SK-N-SH treated with all-trans-retinoic acid at 6 μM for 48 hours (cell line): ENCODE measurements at regions not wholly inside any gene's neighbourhood (a gene's known extent, or its start where the extent isn't known, plus 50 kb on each side); places are given as distances from the start of the nearest gene placed in this dataset.

Source experiments
- ATAC-seq: fragments of 200-7000 bp; cut with Tn5 transposase; 3 replicates; pipeline ENCODE4 v1.9.1; 2020; ENCODE audit warnings: mild to moderate bottlenecking, moderate library complexity
- BACH2 ChIP-seq: fragments of 250-450 bp; sonication (Bioruptor Pico); IDR thresholded peaks from 2 replicates; pipeline ENCODE4 v1.9.0; 2021; ENCODE audit warnings: mild to moderate bottlenecking, borderline replicate concordance
- CSRNP3 ChIP-seq: fragments of 250-450 bp; sonication (Bioruptor Pico); IDR thresholded peaks from 2 replicates; pipeline ENCODE4 v1.5.1; 2021; ENCODE audit warnings: mild to moderate bottlenecking, moderate library complexity
- ESRRG ChIP-seq: fragments of 250-450 bp; sonication (Bioruptor Pico); IDR thresholded peaks from 2 replicates; pipeline ENCODE4 v1.6.1; 2021; ENCODE audit warnings: mild to moderate bottlenecking
- GLIS3 ChIP-seq: fragments of 250-450 bp; sonication (Bioruptor Pico); IDR thresholded peaks from 2 replicates; pipeline ENCODE4 v1.5.0; 2020; ENCODE audit warnings: mild to moderate bottlenecking, moderate library complexity
- ISL1 ChIP-seq: fragments of 250-450 bp; sonication (Bioruptor Pico); IDR thresholded peaks from 2 replicates; pipeline ENCODE4 v2.1.2; 2022; ENCODE audit warnings: mild to moderate bottlenecking, moderate library complexity
- OSR1 ChIP-seq: fragments of 250-450 bp; sonication (Bioruptor Pico); IDR thresholded peaks from 2 replicates; pipeline ENCODE4 v1.8.0; 2022; ENCODE audit warnings: moderate library complexity, mild to moderate bottlenecking, inconsistent platforms
- PPARA ChIP-seq: fragments of 250-450 bp; sonication (Bioruptor Pico); IDR thresholded peaks from 2 replicates; pipeline ENCODE4 v1.5.0; 2020; ENCODE audit warnings: mild to moderate bottlenecking, borderline replicate concordance
- RARB ChIP-seq: fragments of 250-450 bp; sonication (Bioruptor Pico); IDR thresholded peaks from 2 replicates; pipeline ENCODE4 v1.8.0; 2021; ENCODE audit warnings: mild to moderate bottlenecking, moderate library complexity
- SNAI2 ChIP-seq: fragments of 250-450 bp; sonication (Bioruptor Pico); IDR thresholded peaks from 2 replicates; pipeline ENCODE4 v1.5.0; 2020; ENCODE audit warnings: mild to moderate bottlenecking, moderate library complexity
- TCF4 ChIP-seq: fragments of 250-450 bp; sonication (Bioruptor Pico); IDR thresholded peaks from 2 replicates; pipeline ENCODE4 v1.8.0; 2021; ENCODE audit warnings: mild to moderate bottlenecking, moderate library complexity, borderline replicate concordance
- TOX ChIP-seq: fragments of 250-450 bp; sonication (Bioruptor Pico); IDR thresholded peaks from 2 replicates; pipeline ENCODE4 v1.8.0; 2021; ENCODE audit warnings: mild to moderate bottlenecking, moderate library complexity, borderline replicate concordance
- TSHZ2 ChIP-seq: fragments of 250-450 bp; sonication (Bioruptor Pico); IDR thresholded peaks from 2 replicates; pipeline ENCODE4 v1.5.0; 2020; ENCODE audit warnings: mild to moderate bottlenecking, moderate library complexity
- ZC3H10 ChIP-seq: fragments of 250-450 bp; sonication (Bioruptor Pico); IDR thresholded peaks from 2 replicates; pipeline ENCODE4 v1.5.1; 2021; ENCODE audit warnings: mild to moderate bottlenecking, moderate library complexity
- ZFP3 ChIP-seq: fragments of 250-450 bp; sonication (Bioruptor Pico); IDR thresholded peaks from 2 replicates; pipeline ENCODE4 v1.5.0; 2020; ENCODE audit warnings: mild to moderate bottlenecking, moderate library complexity
- ZFP30 ChIP-seq: fragments of 450-650 bp; formaldehyde crosslinking; IDR thresholded peaks from 2 replicates; pipeline ENCODE4 v1.5.0; 2022; ENCODE audit warnings: mild to moderate bottlenecking, moderate library complexity
- ZNF565 ChIP-seq: fragments of 450-650 bp; formaldehyde crosslinking; conservative IDR thresholded peaks from 2 replicates; pipeline ENCODE4 v1.5.0; 2020; ENCODE audit warnings: low read depth, mild to moderate bottlenecking, moderate library complexity
- ZNF70 ChIP-seq: fragments of 450-650 bp; formaldehyde crosslinking; IDR thresholded peaks from 2 replicates; pipeline ENCODE4 v1.5.0; 2020; ENCODE audit warnings: mild to moderate bottlenecking, moderate library complexity
- ZNF8 ChIP-seq: fragments of 450-650 bp; formaldehyde crosslinking; IDR thresholded peaks from 2 replicates; pipeline ENCODE4 v1.5.0; 2020; ENCODE audit warnings: mild to moderate bottlenecking, moderate library complexity
- TF ChIP-seq, protein P1 (sequence below): fragments of 250-450 bp; sonication (Bioruptor Pico); IDR thresholded peaks from 2 replicates; pipeline ENCODE4 v1.5.1; 2020; ENCODE audit warnings: low read depth, mild to moderate bottlenecking, moderate library complexity
- TF ChIP-seq, protein P2 (sequence below): fragments of 250-450 bp; sonication (Bioruptor Pico); IDR thresholded peaks from 2 replicates; pipeline ENCODE4 v1.8.0; 2021; ENCODE audit warnings: low read depth, mild to moderate bottlenecking, moderate library complexity, borderline replicate concordance

DNA sequence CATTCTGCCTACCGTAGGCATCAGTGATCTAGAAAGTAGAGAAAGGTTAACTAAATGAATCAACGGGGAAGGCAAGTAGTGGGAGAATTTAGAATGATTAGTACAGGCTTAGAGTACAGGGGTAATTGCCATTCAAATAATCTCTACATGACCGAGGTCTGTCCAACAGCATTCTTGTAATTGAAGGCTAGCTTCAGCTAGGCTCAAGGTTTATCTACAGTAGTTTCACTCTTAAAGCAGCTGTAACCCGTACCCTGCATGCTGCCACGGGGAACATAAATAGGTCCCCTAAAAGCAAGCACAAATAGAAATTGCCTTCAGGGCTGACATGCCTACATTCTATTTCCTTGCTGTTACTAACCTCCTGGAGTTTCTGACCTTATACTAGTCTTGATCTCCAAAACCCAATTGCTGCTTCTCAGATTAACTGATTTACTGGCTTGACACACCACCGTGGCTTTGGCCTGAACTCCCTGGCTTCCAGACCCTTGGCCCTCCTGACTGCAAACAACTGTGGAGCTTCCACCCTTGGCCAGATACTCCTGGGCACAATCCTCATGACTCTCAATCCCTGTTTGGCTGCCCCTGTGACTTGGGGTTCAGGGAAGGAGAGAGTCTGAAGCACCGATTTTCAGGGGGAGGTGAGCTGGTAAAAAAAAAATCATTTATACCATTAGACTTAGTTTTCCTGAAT is 242.1 kb upstream of the FOXN3 start:
- TF ChIP-seq BACH2 (CRISPR knock-in tag) (no peak), ZFP3 (no peak), TCF4 (no peak), PPARA (CRISPR knock-in tag) (no peak), TSHZ2 (CRISPR knock-in tag) (no peak), OSR1 (CRISPR knock-in tag) (no peak), CSRNP3 (CRISPR knock-in tag) (no peak), ISL1 (no peak), RARB (CRISPR knock-in tag) (no peak), ZNF565 (CRISPR knock-in tag) (no peak), ZFP30 (CRISPR knock-in tag) (no peak), TOX (CRISPR knock-in tag) (no peak), ZNF70 (CRISPR knock-in tag) (no peak), GLIS3 (CRISPR knock-in tag) (no peak), ZC3H10 (CRISPR knock-in tag) (no peak)
- TF ChIP-seq, protein P1, sequence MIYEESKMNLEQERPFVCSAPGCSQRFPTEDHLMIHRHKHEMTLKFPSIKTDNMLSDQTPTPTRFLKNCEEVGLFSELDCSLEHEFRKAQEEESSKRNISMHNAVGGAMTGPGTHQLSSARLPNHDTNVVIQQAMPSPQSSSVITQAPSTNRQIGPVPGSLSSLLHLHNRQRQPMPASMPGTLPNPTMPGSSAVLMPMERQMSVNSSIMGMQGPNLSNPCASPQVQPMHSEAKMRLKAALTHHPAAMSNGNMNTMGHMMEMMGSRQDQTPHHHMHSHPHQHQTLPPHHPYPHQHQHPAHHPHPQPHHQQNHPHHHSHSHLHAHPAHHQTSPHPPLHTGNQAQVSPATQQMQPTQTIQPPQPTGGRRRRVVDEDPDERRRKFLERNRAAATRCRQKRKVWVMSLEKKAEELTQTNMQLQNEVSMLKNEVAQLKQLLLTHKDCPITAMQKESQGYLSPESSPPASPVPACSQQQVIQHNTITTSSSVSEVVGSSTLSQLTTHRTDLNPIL (CRISPR knock-in tag) = no peak
- no peak; the same call in 2 of the 3 replicates for ATAC-seq

DNA sequence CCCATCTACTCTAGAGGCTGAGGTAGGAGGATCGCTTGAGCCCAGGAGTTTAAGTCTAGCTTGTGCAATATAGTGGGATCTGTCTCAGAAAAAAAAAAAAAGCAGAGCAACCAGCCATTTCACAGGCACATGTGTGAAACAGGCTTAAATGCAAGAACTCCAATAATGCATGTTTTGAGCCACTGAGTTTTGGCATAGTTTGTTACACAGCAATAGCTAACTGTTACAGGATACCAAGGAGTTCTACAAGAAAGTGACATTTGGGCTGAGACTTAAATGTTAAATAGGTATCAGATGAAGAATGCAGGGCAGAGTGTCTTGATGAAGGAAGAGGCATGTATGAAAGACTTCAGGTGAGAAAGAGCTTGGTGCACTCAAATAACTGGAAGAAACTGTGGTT is 240.0 kb upstream of the FOXN3 start:
- TF ChIP-seq ISL1 (no peak), GLIS3 (CRISPR knock-in tag) (no peak), PPARA (CRISPR knock-in tag) (no peak), ESRRG (CRISPR knock-in tag) (no peak), SNAI2 (CRISPR knock-in tag) (no peak), ZNF565 (CRISPR knock-in tag) (no peak), ZNF70 (CRISPR knock-in tag) (no peak), TOX (CRISPR knock-in tag) (no peak)

DNA sequence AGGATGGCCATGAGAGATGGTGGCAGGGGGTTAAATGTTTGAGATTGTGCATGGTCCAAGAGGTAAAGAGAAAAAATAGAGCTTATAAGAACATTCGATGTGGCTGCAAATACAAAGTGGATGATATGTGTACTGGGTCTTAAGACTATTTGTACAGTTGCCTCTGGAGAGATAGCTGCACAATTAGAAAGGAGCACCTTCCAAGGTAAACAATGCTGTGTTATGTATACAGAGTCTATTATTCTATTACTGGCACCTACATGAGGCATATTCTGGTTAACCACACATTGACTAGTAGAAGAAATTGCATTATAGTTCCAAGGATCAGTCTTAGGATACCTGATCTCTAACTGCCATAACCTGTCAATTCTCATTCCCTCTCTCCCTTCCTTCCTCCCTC is 238.0 kb upstream of the FOXN3 start:
- TF ChIP-seq, protein P2, sequence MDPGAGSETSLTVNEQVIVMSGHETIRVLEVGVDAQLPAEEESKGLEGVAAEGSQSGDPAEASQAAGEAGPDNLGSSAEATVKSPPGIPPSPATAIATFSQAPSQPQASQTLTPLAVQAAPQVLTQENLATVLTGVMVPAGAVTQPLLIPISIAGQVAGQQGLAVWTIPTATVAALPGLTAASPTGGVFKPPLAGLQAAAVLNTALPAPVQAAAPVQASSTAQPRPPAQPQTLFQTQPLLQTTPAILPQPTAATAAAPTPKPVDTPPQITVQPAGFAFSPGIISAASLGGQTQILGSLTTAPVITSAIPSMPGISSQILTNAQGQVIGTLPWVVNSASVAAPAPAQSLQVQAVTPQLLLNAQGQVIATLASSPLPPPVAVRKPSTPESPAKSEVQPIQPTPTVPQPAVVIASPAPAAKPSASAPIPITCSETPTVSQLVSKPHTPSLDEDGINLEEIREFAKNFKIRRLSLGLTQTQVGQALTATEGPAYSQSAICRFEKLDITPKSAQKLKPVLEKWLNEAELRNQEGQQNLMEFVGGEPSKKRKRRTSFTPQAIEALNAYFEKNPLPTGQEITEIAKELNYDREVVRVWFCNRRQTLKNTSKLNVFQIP = no peak
- TF ChIP-seq TCF4 = no peak
- TF ChIP-seq RARB (CRISPR knock-in tag) = no peak
- no peak for TF ChIP-seq ZFP3
- no peak for TF ChIP-seq ZNF70 (CRISPR knock-in tag)
- TF ChIP-seq ZNF8 (CRISPR knock-in tag) = no peak
- ATAC-seq = no peak

More for the DNA sequence above, 240.0 kb upstream of the FOXN3 start:
- no peak for ATAC-seq

GRCh38 chr14:89652352-89652751 is 235.3 kb upstream of the FOXN3 start:
- no peak for ATAC-seq
- TF ChIP-seq, protein P2 = no peak
- TF ChIP-seq SNAI2 (CRISPR knock-in tag) (no peak), ZFP3 (no peak), OSR1 (CRISPR knock-in tag) (no peak), CSRNP3 (CRISPR knock-in tag) (no peak), ZNF565 (CRISPR knock-in tag) (no peak), BACH2 (CRISPR knock-in tag) (no peak), RARB (CRISPR knock-in tag) (no peak), ZFP30 (CRISPR knock-in tag) (no peak), TOX (CRISPR knock-in tag) (no peak), GLIS3 (CRISPR knock-in tag) (no peak), ZNF8 (CRISPR knock-in tag) (no peak), TCF4 (no peak), ZNF70 (CRISPR knock-in tag) (no peak)
- TF ChIP-seq, protein P1 (CRISPR knock-in tag) = no peak
